ENCODE measurements at regions not wholly inside any gene's neighbourhood (a gene's known extent, or its start where the extent isn't known, plus 50 kb on each side); places are given as distances from the start of the nearest gene placed in this dataset.

- no peak for TF ChIP-seq ZBTB49 (CRISPR knock-in tag; IDR thresholded peaks at IDR 0.05; ENCODE audit: borderline replicate concordance)
- TF ChIP-seq NFIB (CRISPR knock-in tag; IDR thresholded peaks at IDR 0.05; ENCODE audit: borderline replicate concordance), result no peak
Observed at GRCh38 chr9:81183761-81184160, 505.6 kb downstream of the TLE1 start (continued).

GRCh38 chr9:81182431-81182830 lies 506.9 kb downstream of the TLE1 start:
- WGBS (ENCODE audit: low lambda C conversion rate), result 8% methylated on average over 1 of the region's 1 CpG
- ChIA-PET POLR2A (no interaction called here), CTCF (ENCODE audit: low intra/inter-chr PET ratio, low total read pairs) (no interaction called here)
- Histone ChIP-seq H3K27me3 (ENCODE audit: control insufficient read depth in 1 of 2, insufficient read depth in 2 of 2, low read length in 2 of 2) (no peaks in the 10 kb centered on the region), H3K9ac (ENCODE audit: insufficient read depth, low read depth, low read length) (no peak overlapping the region), H4K20me1 (ENCODE audit: insufficient read depth, low read length) (no peaks in the 10 kb centered on the region), H3K36me3 (replicated peaks in 1 of 2; ENCODE audit: control insufficient read depth in 1 of 2, insufficient read depth in 2 of 2, low read length in 2 of 2) (no peaks in the 10 kb centered on the region), H3K4me1 (ENCODE audit: insufficient read depth, low read length) (no peaks in the 10 kb centered on the region), H3K4me3 (replicated peaks in 1 of 3; ENCODE audit: insufficient read depth in 1 of 3, low read depth in 2 of 3, low read length in 3 of 3) (no peak overlapping the region), H2AFZ (ENCODE audit: low read length) (no peak overlapping the region), H3K9me3 (ENCODE audit: low read length) (no peaks in the 10 kb centered on the region), H3K79me2 (ENCODE audit: insufficient read depth, low read length) (no peaks in the 10 kb centered on the region), H3K4me2 (ENCODE audit: low read depth, low read length) (no peak overlapping the region), H3K27ac (ENCODE audit: extremely low read length, insufficient read depth, low read length) (no peak overlapping the region)
- no peak for FAIRE-seq
- BruUV-seq (replicated peaks), result no TSS peak
- in situ Hi-C loops (cut with HindIII; ENCODE audit: extremely low pct_ligation_motif_present, low pct_unique_long_range_greater_than_20kb) (no loop called here), intact Hi-C loops (cut with micrococcal nuclease; ENCODE audit: unreplicated experiment) (no loop called here)
- DNase-seq (ENCODE audit: low spot score), result no peak
- ATAC-seq, result no peak
- TF ChIP-seq ZNF75D (CRISPR knock-in tag; IDR thresholded peaks at IDR 0.05; ENCODE audit: borderline replicate concordance), result no peak
- TF ChIP-seq SRSF9 (IDR thresholded peaks at IDR 0.05; ENCODE audit: borderline replicate concordance, insufficient read depth, low read depth, low read length, poor library complexity, severe bottlenecking), result no peak
- TF ChIP-seq ZNF781 (CRISPR knock-in tag; IDR thresholded peaks at IDR 0.05; ENCODE audit: borderline replicate concordance, not compliant biosample characterization), result no peak
- TF ChIP-seq IKZF1 (IDR thresholded peaks at IDR 0.05), result no peak
- no peak for TF ChIP-seq HNRNPK (IDR thresholded peaks at IDR 0.05; ENCODE audit: low read depth, low read length, poor library complexity, severe bottlenecking)
- TF ChIP-seq HMG20B (CRISPR knock-in tag; conservative IDR thresholded peaks at IDR 0.05), result no peak
- no peak for TF ChIP-seq POLR2AphosphoS5 (IDR thresholded peaks at IDR 0.05; ENCODE audit: low read depth, low read length)
- no peak for TF ChIP-seq ZNF432 (CRISPR knock-in tag; IDR thresholded peaks at IDR 0.05; ENCODE audit: borderline replicate concordance)
- no peak for TF ChIP-seq ZBTB2 (CRISPR knock-in tag; IDR thresholded peaks at IDR 0.05; ENCODE audit: low read depth)
